ENCODE measurements at regions not wholly inside any gene's neighbourhood (a gene's known extent, or its start where the extent isn't known, plus 50 kb on each side); places are given as distances from the start of the nearest gene placed in this dataset.

- Histone ChIP-seq H3K27me3 (replicated peaks; ENCODE audit: insufficient read depth) (no peaks in the 10 kb centered on the region), H3K36me3 (no peaks in the 10 kb centered on the region), H3K4me3 (no peak overlapping the region), H3K27ac (peak overlapping the region; percentile 39 to 41), H3K9me3 (no peaks in the 10 kb centered on the region), H3K4me1 (replicated peaks) (peaks cover 4% of the 10 kb centered on the region)
- DNase-seq (ENCODE audit: low spot score): peak; percentile 39
- intact Hi-C loops (cut with DNase I): loop anchor here (5.0 kb wide), 1 partner anchor 138 kb away; no protein-coding TSS in a partner anchor
- 20% methylated on average over 17 of the region's 19 CpGs for WGBS
- TF ChIP-seq CTCF (IDR thresholded peaks at IDR 0.05) (no peak), POLR2AphosphoS5 (IDR thresholded peaks at IDR 0.05) (peak; percentile 51), POLR2A (IDR thresholded peaks at IDR 0.05) (no peak)
Measured at GRCh38 chr2:240369801-240370585, 65.5 kb upstream of the GPC1 start.

GRCh38 chr2:240371129-240372000 is 64.1 kb upstream of the GPC1 start:
- DNase-seq (ENCODE audit: low spot score): no peak
- TF ChIP-seq POLR2AphosphoS5 (IDR thresholded peaks at IDR 0.05) (no peak), CTCF (IDR thresholded peaks at IDR 0.05) (no peak), POLR2A (IDR thresholded peaks at IDR 0.05) (no peak)
- Histone ChIP-seq H3K27ac (no peak overlapping the region), H3K36me3 (no peaks in the 10 kb centered on the region), H3K4me1 (replicated peaks) (peaks cover 4% of the 10 kb centered on the region), H3K4me3 (no peak overlapping the region), H3K9me3 (no peaks in the 10 kb centered on the region), H3K27me3 (replicated peaks; ENCODE audit: insufficient read depth) (no peaks in the 10 kb centered on the region)
- 85% methylated on average over 21 of the region's 22 CpGs for WGBS
- intact Hi-C loops (cut with DNase I): loop anchor here (5.0 kb wide), 1 partner anchor 139 kb away; no protein-coding TSS in a partner anchor

GRCh38 chr2:240372101-240372500 is 63.4 kb upstream of the GPC1 start:
- Histone ChIP-seq H3K4me1 (replicated peaks) (peaks cover 4% of the 10 kb centered on the region), H3K27me3 (replicated peaks; ENCODE audit: insufficient read depth) (no peaks in the 10 kb centered on the region), H3K4me3 (no peak overlapping the region), H3K36me3 (no peaks in the 10 kb centered on the region), H3K9me3 (no peaks in the 10 kb centered on the region), H3K27ac (no peak overlapping the region)
- no peak for DNase-seq (ENCODE audit: low spot score)
- TF ChIP-seq POLR2A (IDR thresholded peaks at IDR 0.05): no peak
- TF ChIP-seq POLR2AphosphoS5 (IDR thresholded peaks at IDR 0.05): no peak
- TF ChIP-seq CTCF (IDR thresholded peaks at IDR 0.05): no peak
- 59% methylated on average over 5 of the region's 5 CpGs for WGBS
- intact Hi-C loops (cut with DNase I): loop anchor here (5.0 kb wide), 1 partner anchor 140 kb away; no protein-coding TSS in a partner anchor

- WGBS: 97% methylated on average over 20 of the region's 20 CpGs
- Histone ChIP-seq H3K27me3 (replicated peaks; ENCODE audit: insufficient read depth) (no peaks in the 10 kb centered on the region), H3K9me3 (no peaks in the 10 kb centered on the region), H3K36me3 (no peaks in the 10 kb centered on the region), H3K27ac (no peak overlapping the region), H3K4me1 (replicated peaks) (peaks cover 4% of the 10 kb centered on the region), H3K4me3 (no peak overlapping the region)
- DNase-seq (ENCODE audit: low spot score): no peak
- intact Hi-C loops (cut with DNase I): loop anchor here (5.0 kb wide), 1 partner anchor 141 kb away; no protein-coding TSS in a partner anchor
- TF ChIP-seq POLR2A (IDR thresholded peaks at IDR 0.05): no peak
- no peak for TF ChIP-seq POLR2AphosphoS5 (IDR thresholded peaks at IDR 0.05)
- no peak for TF ChIP-seq CTCF (IDR thresholded peaks at IDR 0.05)
Measured at GRCh38 chr2:240373289-240373885, 62.1 kb upstream of the GPC1 start.
